Activated CD8-positive, alpha-beta T cell treated with anti-CD3 and anti-CD28 coated beads for 36 hours (primary cell): ENCODE measurements at regions not wholly inside any gene's neighbourhood (a gene's known extent, or its start where the extent isn't known, plus 50 kb on each side); places are given as distances from the start of the nearest gene placed in this dataset.

ENCODE experiments used
- ATAC-seq: fragments of 200-7000 bp; cut with Tn5 transposase; one replicate; pipeline ENCODE4 v1.10.0; 2021; ENCODE audit warnings: mild to moderate bottlenecking, moderate library complexity
- CTCF ChIA-PET: fragments of 350-600 bp; sonication (Branson Sonifier 250); formaldehyde crosslinking; loops from one replicate; lab custom pipeline; 2021; ENCODE audit warnings: antibody characterized with exemption; lab: Charles Lee
- POLR2A ChIA-PET: fragments of 350-600 bp; sonication (Branson Sonifier 250); formaldehyde crosslinking; loops from one replicate; lab custom pipeline; 2021; ENCODE audit warnings: antibody characterized with exemption; lab: Charles Lee
- DNase-seq: peaks from one replicate; pipeline ENCODE4 v3.0.0-alpha.2; 2020
- H3K27ac Mint-ChIP-seq: one replicate; pipeline ENCODE4 v1.8.0; 2021; ENCODE audit warnings: mild to moderate bottlenecking, mixed read lengths
- H3K27me3 Mint-ChIP-seq: one replicate; pipeline ENCODE4 v1.8.0; 2021; ENCODE audit warnings: mixed read lengths
- H3K36me3 Mint-ChIP-seq: one replicate; pipeline ENCODE4 v1.8.0; 2021; ENCODE audit warnings: low read depth, mixed read lengths
- H3K4me1 Mint-ChIP-seq: one replicate; pipeline ENCODE4 v1.8.0; 2021; ENCODE audit warnings: low read depth, mixed read lengths
- H3K4me3 Mint-ChIP-seq: one replicate; pipeline ENCODE4 v1.8.0; 2021; ENCODE audit warnings: mild to moderate bottlenecking, moderate library complexity, mixed read lengths
- H3K9me3 Mint-ChIP-seq: one replicate; pipeline ENCODE4 v1.8.0; 2021; ENCODE audit warnings: mixed read lengths
- intact Hi-C: fragments of 100-400 bp; cut with micrococcal nuclease; formaldehyde crosslinking; loops from one replicate; pipeline ENCODE4 v1.10.0; 2022
- TF ChIP-seq, protein P1 (sequence below): fragments of 200-600 bp; IDR thresholded peaks from one replicate; pipeline ENCODE4 v1.8.0; 2022; ENCODE audit warnings: antibody characterized with exemption, mild to moderate bottlenecking

DNA sequence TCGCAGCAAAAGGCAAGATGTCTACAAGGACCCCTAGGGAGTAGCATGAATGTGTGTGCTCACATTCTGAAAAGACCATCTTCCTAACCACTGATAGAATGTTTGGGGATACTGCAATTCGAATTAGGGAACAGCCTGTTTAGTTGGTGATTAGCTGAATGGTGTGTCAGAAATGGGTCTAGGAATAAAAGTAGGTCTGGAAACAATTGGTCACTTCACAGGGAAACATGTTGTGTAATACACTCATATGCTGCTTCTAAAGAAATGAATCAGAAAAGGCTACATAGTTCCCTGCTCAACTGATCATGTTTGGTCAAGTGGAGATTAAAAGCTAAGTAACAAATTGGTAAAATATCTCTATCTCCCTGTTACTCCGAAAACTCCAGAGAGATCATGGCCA is 2362.4 kb upstream of the TENM3 start:
- Mint-ChIP-seq H3K36me3 (no peaks in the 10 kb centered on the region), H3K4me3 (no peak overlapping the region), H3K27me3 (no peaks in the 10 kb centered on the region), H3K9me3 (peaks cover 5% of the 10 kb centered on the region), H3K27ac (no peak overlapping the region), H3K4me1 (no peaks in the 10 kb centered on the region)
- DNase-seq (no peak), ATAC-seq (no peak)
- TF ChIP-seq, protein P1, sequence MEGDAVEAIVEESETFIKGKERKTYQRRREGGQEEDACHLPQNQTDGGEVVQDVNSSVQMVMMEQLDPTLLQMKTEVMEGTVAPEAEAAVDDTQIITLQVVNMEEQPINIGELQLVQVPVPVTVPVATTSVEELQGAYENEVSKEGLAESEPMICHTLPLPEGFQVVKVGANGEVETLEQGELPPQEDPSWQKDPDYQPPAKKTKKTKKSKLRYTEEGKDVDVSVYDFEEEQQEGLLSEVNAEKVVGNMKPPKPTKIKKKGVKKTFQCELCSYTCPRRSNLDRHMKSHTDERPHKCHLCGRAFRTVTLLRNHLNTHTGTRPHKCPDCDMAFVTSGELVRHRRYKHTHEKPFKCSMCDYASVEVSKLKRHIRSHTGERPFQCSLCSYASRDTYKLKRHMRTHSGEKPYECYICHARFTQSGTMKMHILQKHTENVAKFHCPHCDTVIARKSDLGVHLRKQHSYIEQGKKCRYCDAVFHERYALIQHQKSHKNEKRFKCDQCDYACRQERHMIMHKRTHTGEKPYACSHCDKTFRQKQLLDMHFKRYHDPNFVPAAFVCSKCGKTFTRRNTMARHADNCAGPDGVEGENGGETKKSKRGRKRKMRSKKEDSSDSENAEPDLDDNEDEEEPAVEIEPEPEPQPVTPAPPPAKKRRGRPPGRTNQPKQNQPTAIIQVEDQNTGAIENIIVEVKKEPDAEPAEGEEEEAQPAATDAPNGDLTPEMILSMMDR, result no peak
- intact Hi-C loops, result no loop called here
- ChIA-PET CTCF (no interaction called here), POLR2A (no interaction called here)

DNA sequence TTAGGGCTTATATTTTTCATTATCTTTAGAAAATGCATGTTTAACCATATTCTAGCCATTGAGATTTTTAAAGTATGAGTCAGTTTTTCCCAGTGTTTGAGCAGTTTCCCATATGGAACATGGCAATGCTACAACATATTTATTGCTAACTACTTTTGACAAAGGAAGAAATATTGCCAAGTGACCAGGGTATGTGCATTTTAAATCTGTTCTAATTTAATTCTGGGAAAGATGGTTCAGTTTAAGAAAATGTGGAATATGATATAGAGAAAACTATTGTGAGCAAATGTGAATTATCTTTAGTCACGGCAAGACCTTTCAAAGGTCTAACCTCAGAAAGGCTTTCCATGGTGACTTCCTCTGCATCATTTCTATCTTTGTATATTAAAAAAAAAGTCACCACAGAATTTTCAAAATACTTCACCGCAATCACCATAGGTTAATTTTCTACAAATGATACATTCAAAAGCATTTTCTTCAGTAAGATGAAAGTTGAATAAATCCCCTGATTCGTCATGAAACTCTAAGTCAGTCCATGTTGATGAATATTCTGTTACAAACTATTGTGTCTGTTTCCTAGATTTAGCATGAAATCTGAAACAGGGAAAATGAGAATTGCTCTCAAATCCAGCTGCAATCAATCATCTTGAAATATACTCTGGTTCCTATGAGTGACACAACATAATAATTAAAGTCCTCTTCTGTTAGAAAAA is 2349.0 kb upstream of the TENM3 start:
- CTCF ChIA-PET, result no interaction called here
- POLR2A ChIA-PET, result no interaction called here
- intact Hi-C loops, result no loop called here
- no peak for ATAC-seq
- Mint-ChIP-seq H3K9me3 (peaks cover 5% of the 10 kb centered on the region), H3K4me3 (no peak overlapping the region), H3K27me3 (no peaks in the 10 kb centered on the region), H3K27ac (no peak overlapping the region), H3K36me3 (no peaks in the 10 kb centered on the region), H3K4me1 (no peaks in the 10 kb centered on the region)
- TF ChIP-seq, protein P1, result no peak
- DNase-seq, result no peak

DNA sequence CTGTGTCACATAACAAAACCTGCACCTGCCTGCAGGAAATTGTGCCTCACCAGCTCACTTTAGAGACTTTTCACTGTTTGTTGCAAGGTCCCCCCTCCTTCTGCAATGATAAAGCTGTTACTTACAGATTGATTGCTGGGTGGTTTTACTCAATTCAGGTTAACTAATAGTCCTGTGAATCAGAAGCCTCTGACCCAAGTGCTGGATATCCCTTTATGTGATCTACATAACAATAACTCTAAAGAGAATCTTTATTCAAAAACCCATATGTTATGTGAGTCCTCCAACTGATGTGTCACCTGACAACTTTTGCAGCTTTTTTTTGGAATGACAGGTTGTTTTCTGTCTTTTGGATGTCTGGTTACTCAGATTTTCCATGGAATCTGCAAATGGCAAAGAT is 2323.6 kb upstream of the TENM3 start:
- no peaks in the 10 kb centered on the region for H3K4me1 Mint-ChIP-seq
- no peak overlapping the region for H3K27ac Mint-ChIP-seq
- intact Hi-C loops, result no loop called here
- H3K27me3 Mint-ChIP-seq, result no peaks in the 10 kb centered on the region
- ChIA-PET POLR2A (no interaction called here), CTCF (no interaction called here)
- no peak overlapping the region for H3K4me3 Mint-ChIP-seq
- TF ChIP-seq, protein P1, result no peak
- H3K9me3 Mint-ChIP-seq, result no peaks in the 10 kb centered on the region
- no peak for DNase-seq
- no peak for ATAC-seq
- H3K36me3 Mint-ChIP-seq, result no peaks in the 10 kb centered on the region

DNA sequence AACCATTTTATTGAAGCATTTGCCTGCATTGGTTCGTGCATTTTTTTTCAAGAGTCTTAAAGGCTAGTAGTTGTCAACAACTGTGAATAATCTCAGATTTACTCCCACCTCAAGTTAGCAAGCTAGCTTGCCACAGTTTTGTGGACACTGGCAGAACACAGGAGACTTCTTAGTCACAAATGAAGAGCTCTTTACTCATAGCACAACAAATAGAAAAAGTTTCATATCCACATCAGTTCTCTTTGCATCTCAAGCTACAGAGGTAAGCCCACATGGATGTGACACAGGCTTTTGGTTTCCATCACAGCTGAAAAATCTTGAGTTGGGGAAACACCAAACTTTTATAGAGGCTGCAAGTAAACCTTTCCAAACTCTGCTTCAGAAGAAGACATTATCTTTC is 2315.7 kb upstream of the TENM3 start:
- Mint-ChIP-seq H3K36me3 (no peaks in the 10 kb centered on the region), H3K4me3 (no peak overlapping the region), H3K27me3 (no peaks in the 10 kb centered on the region), H3K9me3 (peaks cover 1% of the 10 kb centered on the region), H3K4me1 (no peaks in the 10 kb centered on the region), H3K27ac (no peak overlapping the region)
- TF ChIP-seq, protein P1, result no peak
- POLR2A ChIA-PET, result no interaction called here
- no peak for ATAC-seq
- no peak for DNase-seq
- CTCF ChIA-PET, result no interaction called here
- intact Hi-C loops, result no loop called here

DNA sequence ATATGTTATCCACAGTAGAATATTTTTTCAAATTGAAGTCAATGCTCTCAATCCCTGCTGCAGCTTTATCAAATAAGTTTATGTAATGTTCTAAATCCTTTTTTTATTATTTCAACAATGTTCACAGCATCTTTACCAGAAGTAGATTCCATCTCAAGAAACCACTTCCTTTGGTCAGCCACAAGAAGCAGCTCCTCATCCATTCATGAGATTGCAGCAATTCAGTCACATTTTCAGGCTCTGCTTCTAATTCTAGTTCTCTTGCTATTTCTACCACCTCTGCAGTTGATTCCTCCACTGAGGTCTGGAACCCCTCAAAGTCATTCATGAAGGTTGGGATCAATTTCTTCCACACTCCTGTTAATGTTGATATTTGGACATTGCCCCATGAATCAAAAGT is 2301.3 kb upstream of the TENM3 start:
- no peaks in the 10 kb centered on the region for H3K36me3 Mint-ChIP-seq
- no peak for DNase-seq
- ChIA-PET POLR2A (no interaction called here), CTCF (no interaction called here)
- no peak overlapping the region for H3K4me3 Mint-ChIP-seq
- no peaks in the 10 kb centered on the region for H3K4me1 Mint-ChIP-seq
- TF ChIP-seq, protein P1, result no peak
- H3K27ac Mint-ChIP-seq, result no peak overlapping the region
- peaks cover 10% of the 10 kb centered on the region for H3K9me3 Mint-ChIP-seq
- no peaks in the 10 kb centered on the region for H3K27me3 Mint-ChIP-seq
- ATAC-seq, result no peak
- intact Hi-C loops, result no loop called here
